HepG2 (cell line): ENCODE measurements at regions not wholly inside any gene's neighbourhood (a gene's known extent, or its start where the extent isn't known, plus 50 kb on each side); places are given as distances from the start of the nearest gene placed in this dataset.

Source experiments
- ATAC-seq: fragments of 200-7000 bp; cut with Tn5 transposase; 3 replicates; pipeline ENCODE4 v1.9.1; 2020; ENCODE audit warnings: mild to moderate bottlenecking, moderate library complexity
- BruUV-seq: library from RNA; stranded (reverse); fragments of 400-500 nt; replicated peaks from 2 replicates; lab custom pipeline; 2021; lab: Mats Ljungman, UMichigan
- CTCF ChIA-PET: fragments of 300-600 bp; formaldehyde crosslinking; extraction: SDS; loops from one replicate; lab custom pipeline; 2021; ENCODE audit warnings: low total read pairs, inconsistent platforms, low intra/inter-chr PET ratio; lab: Yijun Ruan, JAX
- POLR2A ChIA-PET: fragments of 350-600 bp; sonication (Branson Sonifier 250); formaldehyde crosslinking; loops from one replicate; lab custom pipeline; 2020; ENCODE audit warnings: antibody characterized with exemption, inconsistent platforms; lab: Yijun Ruan, JAX
- DNase-seq: peaks from one replicate; pipeline ENCODE4 v3.0.0-alpha.2; 2015; ENCODE audit warnings: low spot score
- FAIRE-seq: peaks from 3 replicates; lab custom pipeline; 2011; peaks lifted over from hg19 to GRCh38; lab: Jason Lieb, UNC
- H2AFZ ChIP-seq: one replicate; pipeline ENCODE4 v1.6.1; 2011; ENCODE audit warnings: low read length, inconsistent platforms
- H3K27ac ChIP-seq: fragments of 300-600 bp; 3 replicates; pipeline ENCODE4 v1.8.0; 2011; ENCODE audit warnings: mixed run types, mild to moderate bottlenecking, mixed read lengths, low read length, inconsistent platforms; ENCODE audit not compliant: insufficient read depth; ENCODE audit errors: extremely low read length
- H3K27me3 ChIP-seq, 2 experiments: fragments of 200-600 bp in 1 of 2; 2 replicates in 1 of 2; 3 replicates in 1 of 2; pipeline versions ENCODE4 v1.6.0 to v1.8.0; 2011; ENCODE audit warnings: low read length in 2 of 2, mild to moderate bottlenecking in 2 of 2, moderate library complexity in 2 of 2, inconsistent platforms in 1 of 2; ENCODE audit not compliant: insufficient read depth in 2 of 2, control insufficient read depth in 1 of 2
- H3K36me3 ChIP-seq, 2 experiments: fragments of 200-600 bp in 1 of 2; replicated peaks in 1 of 2; 2 replicates in 1 of 2; 3 replicates in 1 of 2; pipeline versions ENCODE4 v1.5.1 to v1.8.0; 2011; ENCODE audit warnings: low read length in 2 of 2, inconsistent platforms in 1 of 2; ENCODE audit not compliant: insufficient read depth in 2 of 2, control insufficient read depth in 1 of 2
- H3K4me1 ChIP-seq: 2 replicates; pipeline ENCODE4 v1.5.1; 2012; ENCODE audit warnings: low read length, inconsistent platforms; ENCODE audit not compliant: insufficient read depth
- H3K4me2 ChIP-seq: 2 replicates; pipeline ENCODE4 v1.6.0; 2011; ENCODE audit warnings: low read depth, low read length, inconsistent platforms
- H3K4me3 ChIP-seq, 3 experiments: fragments of 200-600 bp in 1 of 3; sonication (generic), shearing (Covaris generic) in 1 of 3; replicated peaks in 1 of 3; 2 replicates each; pipeline ENCODE4 v1.5.1; 2011 to 2016; ENCODE audit warnings: low read length in 3 of 3, inconsistent platforms in 2 of 3, low read depth in 2 of 3, mild to moderate bottlenecking in 2 of 3, control low read depth in 1 of 3, mixed read lengths in 1 of 3; ENCODE audit not compliant: insufficient read depth in 1 of 3
- H3K79me2 ChIP-seq: one replicate; pipeline ENCODE4 v1.6.1; 2011; ENCODE audit warnings: low read length, inconsistent platforms; ENCODE audit not compliant: insufficient read depth
- H3K9ac ChIP-seq: 2 replicates; pipeline ENCODE4 v1.6.0; 2011; ENCODE audit warnings: mild to moderate bottlenecking, low read depth, low read length, inconsistent platforms; ENCODE audit not compliant: insufficient read depth
- H3K9me3 ChIP-seq: 2 replicates; pipeline ENCODE4 v1.5.1; 2012; ENCODE audit warnings: mild to moderate bottlenecking, low read length
- H4K20me1 ChIP-seq: 2 replicates; pipeline ENCODE4 v1.6.0; 2011; ENCODE audit warnings: inconsistent platforms, mild to moderate bottlenecking, low read length, moderate library complexity; ENCODE audit not compliant: insufficient read depth
- ASH2L ChIP-seq: fragments of 300-600, 200-600 bp; sonication (generic); IDR thresholded peaks from 2 replicates; pipeline ENCODE4 v1.7.0; 2017; ENCODE audit warnings: low read depth, mild to moderate bottlenecking, moderate library complexity, mixed read lengths, low read length; ENCODE audit not compliant: insufficient read length
- CBX5 ChIP-seq: sonication (generic); formaldehyde crosslinking; IDR thresholded peaks from 2 replicates; pipeline ENCODE4 v1.4.0; 2020; ENCODE audit warnings: missing genetic modification reagents, borderline replicate concordance
- CCAR2 ChIP-seq: fragments of 200-400 bp; formaldehyde crosslinking; optimal IDR thresholded peaks from 2 replicates; pipeline ENCODE3; 2018; ENCODE audit warnings: low read depth, mild to moderate bottlenecking, low read length, moderate library complexity
- CHCHD3 ChIP-seq: sonication (generic); formaldehyde crosslinking; IDR thresholded peaks from 2 replicates; pipeline ENCODE4 v1.8.0; 2022; ENCODE audit warnings: mild to moderate bottlenecking, missing genetic modification reagents, moderate library complexity
- ESRRA ChIP-seq: sonication (generic); formaldehyde crosslinking; IDR thresholded peaks from 2 replicates; pipeline ENCODE4 v1.5.1; 2020; ENCODE audit warnings: mild to moderate bottlenecking, low read depth, missing genetic modification reagents
- GABPA ChIP-seq, 2 experiments: IDR thresholded peaks; 2 replicates each; pipeline ENCODE4 v1.6.1; 2011 to 2016; ENCODE audit warnings: low read depth in 2 of 2, low read length in 1 of 2, missing biosample characterization in 1 of 2, missing genetic modification characterization in 1 of 2
- KLF13 ChIP-seq: sonication (generic); formaldehyde crosslinking; IDR thresholded peaks from 2 replicates; pipeline ENCODE4 v1.4.0; 2020; ENCODE audit warnings: mild to moderate bottlenecking, missing genetic modification reagents
- NFRKB ChIP-seq: fragments of 450-650 bp; IDR thresholded peaks from 2 replicates; pipeline ENCODE4 v1.6.1; 2017
- PRPF4 ChIP-seq: fragments of 200-400 bp; formaldehyde crosslinking; IDR thresholded peaks from 2 replicates; pipeline ENCODE4 v1.6.1; 2016; ENCODE audit warnings: low read length, low read depth; ENCODE audit not compliant: poor library complexity, severe bottlenecking
- SKI ChIP-seq: fragments of 450-650 bp; IDR thresholded peaks from one replicate; pipeline ENCODE4 v1.6.1; 2018; ENCODE audit warnings: mild to moderate bottlenecking; ENCODE audit not compliant: partially characterized antibody
- TERF1 ChIP-seq: sonication (generic); formaldehyde crosslinking; IDR thresholded peaks from 2 replicates; pipeline ENCODE4 v1.8.0; 2022; ENCODE audit warnings: mild to moderate bottlenecking, missing genetic modification reagents, moderate library complexity
- ZNF232 ChIP-seq: sonication (generic); formaldehyde crosslinking; IDR thresholded peaks from 2 replicates; pipeline ENCODE4 v1.4.0; 2020; ENCODE audit warnings: missing genetic modification reagents, borderline replicate concordance
- ZNF251 ChIP-seq: sonication (generic); formaldehyde crosslinking; IDR thresholded peaks from 2 replicates; pipeline ENCODE4 v1.9.0; 2021; ENCODE audit warnings: mild to moderate bottlenecking, missing genetic modification reagents
- ZNF691 ChIP-seq: sonication (generic); formaldehyde crosslinking; IDR thresholded peaks from 2 replicates; pipeline ENCODE4 v1.4.0; 2020; ENCODE audit warnings: missing genetic modification reagents, low read depth, mild to moderate bottlenecking, borderline replicate concordance
- ZNF761 ChIP-seq: sonication (generic); formaldehyde crosslinking; conservative IDR thresholded peaks from 2 replicates; pipeline ENCODE4 v1.4.0; 2020; ENCODE audit warnings: mild to moderate bottlenecking, missing genetic modification reagents
- WGBS: methylation state at CpG from one replicate; pipeline ENCODE4 v1.1.6; 2017; ENCODE audit warnings: low lambda C conversion rate; 5-methylcytosine and 5-hydroxymethylcytosine counted together
- in situ Hi-C: cut with HindIII; loops from 2 replicates; pipeline ENCODE4 v1.10.0; 2017; ENCODE audit warnings: low pct_unique_long_range_greater_than_20kb; ENCODE audit not compliant: extremely low pct_ligation_motif_present
- intact Hi-C: fragments of 100-400 bp; cut with micrococcal nuclease; formaldehyde crosslinking; loops from one replicate; pipeline ENCODE4 v1.10.0; 2022; ENCODE audit not compliant: unreplicated experiment
- TF ChIP-seq, protein P1 (sequence below): sonication (generic); formaldehyde crosslinking; IDR thresholded peaks from 2 replicates; pipeline ENCODE4 v1.4.0; 2020; ENCODE audit warnings: missing genetic modification reagents

DNA sequence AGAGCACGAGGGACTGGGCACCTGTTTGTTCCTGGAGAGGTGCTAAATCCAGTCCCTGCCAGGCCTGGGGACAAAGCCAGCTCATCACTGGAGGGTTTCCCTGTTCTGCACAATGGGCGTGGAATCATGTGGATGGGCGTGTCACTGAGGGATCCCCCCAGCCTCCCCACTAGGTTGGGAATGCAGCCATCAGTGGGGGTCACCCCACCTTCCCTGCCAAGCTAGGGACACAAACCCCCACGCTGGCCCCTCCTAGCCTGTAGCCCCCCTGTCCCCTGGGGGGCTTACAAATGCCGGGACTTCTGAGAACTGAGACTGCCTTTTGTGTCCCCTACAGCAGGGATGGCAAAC, 61.9 kb downstream of the NSMCE3 start:
- BruUV-seq: no TSS peak
- Histone ChIP-seq H3K9ac (no peak overlapping the region), H3K27ac (no peak overlapping the region), H3K36me3 (no peaks in the 10 kb centered on the region), H3K79me2 (no peaks in the 10 kb centered on the region), H3K27me3 (no peaks in the 10 kb centered on the region; a peak in 1 of 5 replicates), H3K4me3 (no peak overlapping the region), H3K4me2 (no peak overlapping the region), H3K9me3 (no peaks in the 10 kb centered on the region), H4K20me1 (no peaks in the 10 kb centered on the region), H3K4me1 (no peaks in the 10 kb centered on the region), H2AFZ (no peak overlapping the region)
- ChIA-PET CTCF (no interaction called here), POLR2A (no interaction called here)
- 0% methylated on average over 2 of the region's 5 CpGs for WGBS
- intact Hi-C loops: no loop called here
- no peak for TF ChIP-seq ZNF251 (CRISPR knock-in tag)
- TF ChIP-seq PRPF4: no peak
- TF ChIP-seq TERF1: no peak
- TF ChIP-seq SKI: no peak
- TF ChIP-seq ZNF691 (CRISPR knock-in tag): no peak
- TF ChIP-seq CCAR2: no peak
- no peak for TF ChIP-seq KLF13
- TF ChIP-seq NFRKB: no peak
- TF ChIP-seq, protein P1, sequence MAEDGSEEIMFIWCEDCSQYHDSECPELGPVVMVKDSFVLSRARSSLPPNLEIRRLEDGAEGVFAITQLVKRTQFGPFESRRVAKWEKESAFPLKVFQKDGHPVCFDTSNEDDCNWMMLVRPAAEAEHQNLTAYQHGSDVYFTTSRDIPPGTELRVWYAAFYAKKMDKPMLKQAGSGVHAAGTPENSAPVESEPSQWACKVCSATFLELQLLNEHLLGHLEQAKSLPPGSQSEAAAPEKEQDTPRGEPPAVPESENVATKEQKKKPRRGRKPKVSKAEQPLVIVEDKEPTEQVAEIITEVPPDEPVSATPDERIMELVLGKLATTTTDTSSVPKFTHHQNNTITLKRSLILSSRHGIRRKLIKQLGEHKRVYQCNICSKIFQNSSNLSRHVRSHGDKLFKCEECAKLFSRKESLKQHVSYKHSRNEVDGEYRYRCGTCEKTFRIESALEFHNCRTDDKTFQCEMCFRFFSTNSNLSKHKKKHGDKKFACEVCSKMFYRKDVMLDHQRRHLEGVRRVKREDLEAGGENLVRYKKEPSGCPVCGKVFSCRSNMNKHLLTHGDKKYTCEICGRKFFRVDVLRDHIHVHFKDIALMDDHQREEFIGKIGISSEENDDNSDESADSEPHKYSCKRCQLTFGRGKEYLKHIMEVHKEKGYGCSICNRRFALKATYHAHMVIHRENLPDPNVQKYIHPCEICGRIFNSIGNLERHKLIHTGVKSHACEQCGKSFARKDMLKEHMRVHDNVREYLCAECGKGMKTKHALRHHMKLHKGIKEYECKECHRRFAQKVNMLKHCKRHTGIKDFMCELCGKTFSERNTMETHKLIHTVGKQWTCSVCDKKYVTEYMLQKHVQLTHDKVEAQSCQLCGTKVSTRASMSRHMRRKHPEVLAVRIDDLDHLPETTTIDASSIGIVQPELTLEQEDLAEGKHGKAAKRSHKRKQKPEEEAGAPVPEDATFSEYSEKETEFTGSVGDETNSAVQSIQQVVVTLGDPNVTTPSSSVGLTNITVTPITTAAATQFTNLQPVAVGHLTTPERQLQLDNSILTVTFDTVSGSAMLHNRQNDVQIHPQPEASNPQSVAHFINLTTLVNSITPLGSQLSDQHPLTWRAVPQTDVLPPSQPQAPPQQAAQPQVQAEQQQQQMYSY (CRISPR knock-in tag): no peak
- no peak for TF ChIP-seq ESRRA (CRISPR knock-in tag)
- TF ChIP-seq ASH2L: no peak
- no peak for TF ChIP-seq CHCHD3
- TF ChIP-seq CBX5: no peak
- TF ChIP-seq ZNF232: no peak
- no peak for TF ChIP-seq ZNF761
- TF ChIP-seq GABPA (IDR thresholded peaks at IDR 0.05; ENCODE audit: low read depth, low read length): no peak
- no peak for TF ChIP-seq GABPA (CRISPR knock-in tag; IDR thresholded peaks at IDR 0.05; ENCODE audit: low read depth)
- in situ Hi-C loops: no loop called here
- DNase-seq (no peak), FAIRE-seq (no peak), ATAC-seq (no peak)
